ENCODE measurements at regions not wholly inside any gene's neighbourhood (a gene's known extent, or its start where the extent isn't known, plus 50 kb on each side); places are given as distances from the start of the nearest gene placed in this dataset.

- no peak for DNase-seq
These were observed 170.0 kb downstream of the TMEM38B start for GRCh38 chr9:105864248-105864898.

GRCh38 chr9:105865285-105865684, 170.9 kb downstream of the TMEM38B start:
- DNase-seq, result no peak

GRCh38 chr9:105871540-105871939, 177.2 kb downstream of the TMEM38B start:
- DNase-seq, result no peak

GRCh38 chr9:105873801-105874200, 179.5 kb downstream of the TMEM38B start:
- DNase-seq, result no peak

GRCh38 chr9:105877721-105878120, 183.4 kb downstream of the TMEM38B start:
- DNase-seq, result peak; percentile 46

GRCh38 chr9:105879181-105879580, 184.8 kb downstream of the TMEM38B start:
- no peak for DNase-seq

- DNase-seq, result no peak
These were observed 186.2 kb downstream of the TMEM38B start for GRCh38 chr9:105880517-105880916.

- DNase-seq, result no peak
These were observed 186.7 kb downstream of the TMEM38B start for GRCh38 chr9:105881021-105881420.

GRCh38 chr9:105881654-105882349, 187.5 kb downstream of the TMEM38B start:
- no peak for DNase-seq

GRCh38 chr9:105883847-105884246, 189.5 kb downstream of the TMEM38B start:
- no peak for DNase-seq

- DNase-seq, result no peak
These were observed 190.1 kb downstream of the TMEM38B start for GRCh38 chr9:105884416-105884815.

GRCh38 chr9:105886136-105886535, 191.8 kb downstream of the TMEM38B start:
- no peak for DNase-seq

- DNase-seq, result no peak
These were observed 193.3 kb downstream of the TMEM38B start for GRCh38 chr9:105887679-105888078.

- DNase-seq, result no peak
These were observed 195.9 kb downstream of the TMEM38B start for GRCh38 chr9:105890046-105890822.

- DNase-seq, result no peak
These were observed 205.8 kb downstream of the TMEM38B start for GRCh38 chr9:105900123-105900522.

- no peak for DNase-seq
These were observed 207.3 kb downstream of the TMEM38B start for GRCh38 chr9:105901514-105902109.

- DNase-seq, result no peak
These were observed 213.7 kb downstream of the TMEM38B start for GRCh38 chr9:105908069-105908468.

- no peak for DNase-seq
These were observed 217.0 kb downstream of the TMEM38B start for GRCh38 chr9:105911104-105911911.

- no peak for DNase-seq
These were observed 218.0 kb downstream of the TMEM38B start for GRCh38 chr9:105912157-105912862.

- no peak for DNase-seq
These were observed 218.6 kb downstream of the TMEM38B start for GRCh38 chr9:105912863-105913516.

GRCh38 chr9:105921057-105921726, 226.9 kb downstream of the TMEM38B start:
- DNase-seq, result no peak
